ENCODE measurements at regions not wholly inside any gene's neighbourhood (a gene's known extent, or its start where the extent isn't known, plus 50 kb on each side); places are given as distances from the start of the nearest gene placed in this dataset.
"Not testable (repeated sequence)": the region's sequence is repeated elsewhere in the genome, so short reads cannot be mapped to it uniquely, and the experiment has no call there.

DNA sequence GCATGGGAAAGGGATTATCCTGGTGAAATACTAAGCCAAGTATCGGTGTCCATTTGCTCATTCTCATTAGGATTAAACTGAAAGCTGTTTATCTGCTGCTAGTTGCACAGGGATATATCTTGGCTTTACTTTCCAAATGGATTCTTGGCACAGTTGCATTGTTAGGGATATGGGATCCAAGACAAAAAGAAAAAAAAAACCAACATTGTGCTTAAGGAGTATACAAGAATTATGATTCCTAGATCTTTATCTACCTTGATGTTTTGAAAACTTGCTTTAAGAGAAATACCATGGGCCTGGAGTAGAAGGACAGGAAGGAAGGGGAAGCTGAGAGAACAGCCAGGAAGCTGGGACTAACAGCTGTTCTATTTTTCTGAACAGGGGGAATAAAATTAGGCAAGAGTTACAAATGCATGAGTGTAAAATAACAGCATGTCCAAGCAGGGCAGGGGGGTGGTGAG lies 107.6 kb downstream of the ATXN3L start:
- no peaks in the 10 kb centered on the region for H3K36me3 ChIP-seq
- no peaks in the 10 kb centered on the region for H3K27me3 ChIP-seq (replicated peaks)
- H3K27ac ChIP-seq: no peak overlapping the region
- H3K4me3 ChIP-seq: no peak overlapping the region
- no peaks in the 10 kb centered on the region for H3K4me1 ChIP-seq (replicated peaks)
- no peak for DNase-seq (ENCODE audit: low read depth in 1 of 2, low spot score in 2 of 2)
- no peaks in the 10 kb centered on the region for H3K9me3 ChIP-seq (replicated peaks)

DNA sequence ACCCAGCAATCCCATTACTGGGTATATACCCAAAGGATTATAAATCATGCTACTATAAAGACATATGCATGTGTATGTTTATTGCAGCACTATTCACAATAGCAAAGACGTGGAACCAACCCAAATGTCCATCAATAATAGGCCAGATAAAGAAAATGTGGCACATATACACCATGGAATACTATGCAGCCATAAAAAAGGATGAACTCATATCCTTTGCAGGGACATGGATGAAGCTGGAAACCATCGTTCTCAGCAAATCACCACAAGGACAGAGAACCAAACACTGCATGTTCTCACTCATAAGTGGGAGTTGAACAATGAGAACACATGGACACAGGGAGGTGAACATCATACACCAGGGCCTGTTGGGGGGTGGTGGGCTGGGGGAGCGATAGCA lies 109.7 kb downstream of the ATXN3L start:
- H3K4me3 ChIP-seq; H3K27ac ChIP-seq; H3K27me3 ChIP-seq (replicated peaks); H3K9me3 ChIP-seq (replicated peaks); H3K36me3 ChIP-seq; H3K4me1 ChIP-seq (replicated peaks); DNase-seq (ENCODE audit: low read depth in 1 of 2, low spot score in 2 of 2): not testable (repeated sequence)

DNA sequence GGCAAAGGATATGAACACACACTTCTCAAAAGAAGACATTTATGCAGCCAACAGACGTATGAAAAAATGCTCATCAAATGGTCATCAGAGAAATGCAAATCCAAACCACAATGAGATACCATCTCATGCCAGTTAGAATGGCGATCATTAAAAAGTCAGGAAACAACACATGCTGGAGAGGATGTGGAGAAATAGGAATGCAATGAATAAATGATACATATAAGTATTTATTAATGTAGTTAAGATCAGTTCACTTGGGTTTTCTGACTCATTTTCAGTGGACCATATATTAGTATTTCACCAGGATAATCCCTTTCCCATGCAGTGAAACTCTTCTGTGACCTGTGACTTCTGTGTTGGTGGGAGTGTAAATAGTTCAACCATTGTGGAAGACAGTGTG lies 110.1 kb downstream of the ATXN3L start:
- H3K27me3 ChIP-seq (replicated peaks); H3K4me1 ChIP-seq (replicated peaks); H3K4me3 ChIP-seq; H3K27ac ChIP-seq; H3K36me3 ChIP-seq; H3K9me3 ChIP-seq (replicated peaks); DNase-seq (ENCODE audit: low read depth in 1 of 2, low spot score in 2 of 2): not testable (repeated sequence)

DNA sequence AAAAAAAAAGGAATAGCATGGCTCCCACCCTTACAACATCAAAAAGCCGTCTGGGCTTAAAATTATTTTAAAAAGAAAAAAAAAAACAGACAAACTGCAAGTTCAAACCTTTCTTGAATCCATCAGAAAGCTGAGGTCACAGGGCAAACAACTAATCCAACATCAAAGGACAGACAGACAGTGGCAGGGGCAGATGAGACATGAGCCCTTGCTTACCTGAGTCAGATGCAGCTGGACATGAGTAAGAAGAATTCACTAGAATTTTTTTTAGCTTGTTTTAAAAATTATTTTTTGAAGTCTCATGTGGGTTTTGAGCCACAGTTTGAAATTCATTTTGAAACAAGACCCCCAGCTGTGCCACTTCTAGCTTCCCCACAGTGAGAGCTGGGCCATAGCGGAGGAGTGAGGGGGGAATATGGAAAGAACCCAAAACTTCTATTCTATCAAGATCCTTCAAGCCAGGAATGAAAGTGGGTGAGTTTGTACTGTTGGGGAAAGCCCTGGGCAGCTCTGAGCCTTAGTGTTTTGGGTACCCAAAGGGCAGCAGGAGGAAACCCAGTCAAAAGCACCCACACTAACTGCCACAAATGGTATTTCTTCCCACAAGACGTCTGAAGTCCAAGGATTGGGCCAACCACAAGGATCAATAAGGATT lies 111.4 kb downstream of the ATXN3L start:
- Histone ChIP-seq H3K9me3 (replicated peaks) (no peaks in the 10 kb centered on the region), H3K36me3 (no peaks in the 10 kb centered on the region), H3K27me3 (replicated peaks) (no peaks in the 10 kb centered on the region), H3K27ac (no peak overlapping the region), H3K4me3 (no peak overlapping the region), H3K4me1 (replicated peaks) (no peaks in the 10 kb centered on the region)
- DNase-seq (ENCODE audit: low read depth in 1 of 2, low spot score in 2 of 2): no peak

DNA sequence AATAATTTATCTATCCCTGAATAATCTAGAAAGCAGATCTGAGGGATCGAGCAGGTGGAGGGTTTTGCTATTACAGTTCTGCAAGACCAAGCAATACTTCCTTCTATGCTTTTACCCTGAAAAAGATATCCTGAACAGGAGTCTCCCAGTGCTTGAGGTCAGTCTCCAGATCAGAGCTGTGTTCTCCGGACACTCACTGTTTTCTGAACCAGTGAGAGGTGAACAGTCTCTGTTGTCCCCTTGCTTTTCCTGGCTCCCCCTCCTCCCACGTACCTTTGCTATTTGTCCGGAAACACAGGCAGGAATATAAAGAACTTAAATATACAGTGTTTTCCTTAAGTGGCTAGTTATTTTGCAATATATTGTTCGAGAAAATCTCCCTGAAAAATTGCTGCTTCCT lies 116.6 kb downstream of the ATXN3L start:
- no peaks in the 10 kb centered on the region for H3K4me1 ChIP-seq (replicated peaks)
- no peaks in the 10 kb centered on the region for H3K27me3 ChIP-seq (replicated peaks)
- H3K27ac ChIP-seq: no peak overlapping the region
- H3K4me3 ChIP-seq: no peak overlapping the region
- no peaks in the 10 kb centered on the region for H3K36me3 ChIP-seq
- no peak for DNase-seq (ENCODE audit: low read depth in 1 of 2, low spot score in 2 of 2)
- H3K9me3 ChIP-seq (replicated peaks): no peaks in the 10 kb centered on the region

DNA sequence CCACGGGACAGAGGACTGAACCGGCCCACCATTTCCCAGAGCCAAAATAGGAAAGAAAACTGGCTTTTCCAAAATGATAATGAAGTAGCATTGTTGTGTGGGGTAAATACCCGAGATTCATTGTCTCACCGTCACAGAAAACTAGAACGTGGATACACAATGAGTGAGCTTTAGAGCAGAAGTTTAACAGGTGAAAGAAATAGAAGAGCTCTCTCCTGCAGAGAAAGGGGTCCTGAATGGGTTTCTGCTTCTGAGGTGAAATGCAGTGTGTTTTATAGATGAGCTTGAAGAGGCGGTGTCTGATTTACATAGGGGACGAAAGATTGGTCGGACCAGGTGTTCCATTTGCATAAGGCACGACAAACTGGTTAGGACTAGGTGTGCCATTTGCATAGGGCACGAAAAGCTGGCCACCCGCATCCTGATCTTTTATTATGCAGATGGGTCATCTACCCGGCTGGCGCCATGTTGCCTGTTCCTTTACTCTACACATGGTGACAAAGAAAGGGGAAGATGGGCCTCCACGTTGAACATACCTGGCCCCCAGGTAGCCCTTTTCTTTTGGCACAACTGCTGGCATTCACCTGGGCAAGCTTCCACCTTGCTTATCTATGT lies 118.1 kb downstream of the ATXN3L start:
- no peak overlapping the region for H3K4me3 ChIP-seq
- no peaks in the 10 kb centered on the region for H3K27me3 ChIP-seq (replicated peaks)
- no peak for DNase-seq (ENCODE audit: low read depth in 1 of 2, low spot score in 2 of 2)
- no peaks in the 10 kb centered on the region for H3K4me1 ChIP-seq (replicated peaks)
- H3K36me3 ChIP-seq: no peaks in the 10 kb centered on the region
- no peak overlapping the region for H3K27ac ChIP-seq
- H3K9me3 ChIP-seq (replicated peaks): no peaks in the 10 kb centered on the region

DNA sequence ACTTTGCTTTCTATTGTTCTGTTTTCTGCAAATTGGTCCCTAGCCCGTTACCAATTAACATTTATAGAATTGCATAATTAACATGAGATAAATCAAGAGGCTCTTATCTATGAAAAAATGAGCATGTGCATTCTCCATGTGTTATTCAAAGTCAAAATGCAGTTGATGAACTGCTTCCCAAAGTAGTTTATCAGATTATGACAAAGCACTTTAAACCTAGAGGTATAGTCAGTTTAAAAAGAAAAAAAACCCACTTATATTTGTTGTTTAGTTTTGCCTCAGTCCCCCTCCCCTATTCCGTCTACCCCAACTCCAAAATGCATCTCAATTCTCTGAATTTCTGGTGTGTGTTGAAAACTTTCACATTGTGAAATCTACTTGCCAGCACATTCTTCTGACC lies 119.5 kb downstream of the ATXN3L start:
- H3K27me3 ChIP-seq (replicated peaks): no peaks in the 10 kb centered on the region
- no peaks in the 10 kb centered on the region for H3K9me3 ChIP-seq (replicated peaks)
- no peak overlapping the region for H3K4me3 ChIP-seq
- no peak for DNase-seq (ENCODE audit: low read depth in 1 of 2, low spot score in 2 of 2)
- H3K27ac ChIP-seq: no peak overlapping the region
- H3K36me3 ChIP-seq: no peaks in the 10 kb centered on the region
- H3K4me1 ChIP-seq (replicated peaks): no peaks in the 10 kb centered on the region

DNA sequence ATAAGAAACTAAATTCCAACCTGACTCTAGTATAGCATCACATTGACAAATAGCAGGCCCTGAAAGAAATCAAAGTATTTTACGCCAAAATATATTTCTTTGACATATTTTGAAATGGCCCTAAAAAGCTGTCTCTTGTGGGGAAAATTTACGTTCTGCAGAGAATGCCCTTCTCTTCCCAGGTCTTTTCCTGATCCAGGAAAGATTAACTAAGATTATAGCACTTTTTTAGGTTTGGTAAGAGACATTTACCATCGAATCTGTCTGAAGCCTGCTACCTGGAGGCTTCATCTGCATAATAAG lies 121.1 kb downstream of the ATXN3L start:
- no peaks in the 10 kb centered on the region for H3K9me3 ChIP-seq (replicated peaks)
- no peaks in the 10 kb centered on the region for H3K36me3 ChIP-seq
- H3K27ac ChIP-seq: no peak overlapping the region
- H3K27me3 ChIP-seq (replicated peaks): no peaks in the 10 kb centered on the region
- DNase-seq (ENCODE audit: low read depth in 1 of 2, low spot score in 2 of 2): no peak
- no peaks in the 10 kb centered on the region for H3K4me1 ChIP-seq (replicated peaks)
- no peak overlapping the region for H3K4me3 ChIP-seq

DNA sequence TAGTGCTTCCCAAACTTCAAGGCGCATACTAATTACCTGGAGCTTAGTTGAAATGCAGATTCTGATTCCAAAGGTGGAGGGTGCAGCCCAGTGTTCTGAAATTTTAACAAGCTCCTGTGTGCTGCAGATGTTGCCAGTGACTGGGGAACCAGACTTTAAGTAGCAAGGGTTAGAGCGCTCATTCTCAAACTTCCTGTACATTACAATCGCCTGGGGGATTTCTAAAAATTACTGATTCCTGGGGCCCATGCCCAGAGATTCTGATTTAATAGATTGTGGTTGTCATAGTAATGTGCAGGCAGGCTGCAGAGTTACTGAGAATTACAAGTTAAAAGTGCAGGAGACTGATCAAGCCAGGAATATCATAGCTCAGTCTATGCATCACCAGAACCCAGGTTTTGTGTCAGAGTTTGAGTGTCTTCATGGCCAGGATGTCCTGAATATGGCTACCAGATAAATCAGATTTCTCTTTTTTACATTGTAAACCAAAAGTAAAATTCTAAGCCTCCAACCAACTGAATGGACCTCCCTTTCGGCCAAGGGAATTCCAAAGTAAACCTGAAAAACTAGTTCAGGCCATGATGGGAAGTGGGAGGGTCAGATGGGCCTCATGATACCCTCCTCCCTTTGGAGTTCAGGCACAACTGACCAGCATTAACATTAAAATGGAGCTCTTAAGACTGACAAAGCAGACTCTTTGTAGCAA lies 121.6 kb downstream of the ATXN3L start:
- no peaks in the 10 kb centered on the region for H3K4me1 ChIP-seq (replicated peaks)
- DNase-seq (ENCODE audit: low read depth in 1 of 2, low spot score in 2 of 2): no peak
- no peaks in the 10 kb centered on the region for H3K9me3 ChIP-seq (replicated peaks)
- no peak overlapping the region for H3K4me3 ChIP-seq
- H3K36me3 ChIP-seq: no peaks in the 10 kb centered on the region
- H3K27me3 ChIP-seq (replicated peaks): no peaks in the 10 kb centered on the region
- no peak overlapping the region for H3K27ac ChIP-seq

DNA sequence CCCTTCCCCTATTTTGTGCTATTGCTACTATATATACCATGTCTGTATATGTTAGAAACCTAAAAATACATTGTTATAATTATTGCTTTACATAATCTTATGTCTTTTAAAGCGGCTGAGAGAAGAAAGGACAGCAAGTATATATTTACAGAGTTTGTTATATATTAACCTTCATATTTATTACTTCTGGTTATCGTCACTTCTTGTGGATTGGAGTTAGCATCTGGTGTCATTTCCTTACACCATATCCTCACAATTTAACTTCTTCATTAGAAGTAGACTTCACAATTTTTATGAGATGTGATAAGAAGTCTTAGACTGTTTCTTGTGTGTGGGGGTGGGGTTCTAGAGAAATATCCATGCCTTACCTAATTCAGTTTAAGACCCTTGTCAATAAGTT lies 123.1 kb downstream of the ATXN3L start:
- H3K27ac ChIP-seq: no peak overlapping the region
- H3K27me3 ChIP-seq (replicated peaks): no peaks in the 10 kb centered on the region
- H3K9me3 ChIP-seq (replicated peaks): no peaks in the 10 kb centered on the region
- no peaks in the 10 kb centered on the region for H3K36me3 ChIP-seq
- no peaks in the 10 kb centered on the region for H3K4me1 ChIP-seq (replicated peaks)
- H3K4me3 ChIP-seq: no peak overlapping the region
- no peak for DNase-seq (ENCODE audit: low read depth in 1 of 2, low spot score in 2 of 2)

DNA sequence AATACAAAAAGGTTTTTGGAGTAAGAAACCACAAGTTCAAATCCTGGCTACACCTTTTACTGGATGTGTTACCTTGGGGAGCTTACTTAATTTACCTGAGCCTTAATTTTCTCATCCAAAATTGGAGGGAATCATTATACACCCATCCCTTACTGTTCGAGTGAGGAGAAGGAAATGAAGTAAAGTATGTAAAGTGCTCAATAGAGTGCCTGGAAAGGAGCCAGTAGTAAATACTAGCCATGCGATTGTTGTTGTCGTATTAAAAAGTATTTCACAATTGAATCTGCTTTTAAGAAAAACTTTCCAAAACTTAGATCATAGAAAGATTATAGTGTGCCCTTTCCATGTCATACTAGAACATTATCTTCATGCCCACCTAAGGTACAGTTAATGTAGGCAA lies 124.5 kb downstream of the ATXN3L start:
- DNase-seq (ENCODE audit: low read depth in 1 of 2, low spot score in 2 of 2): no peak
- Histone ChIP-seq H3K27ac (no peak overlapping the region), H3K4me1 (replicated peaks) (no peaks in the 10 kb centered on the region), H3K27me3 (replicated peaks) (no peaks in the 10 kb centered on the region), H3K36me3 (no peaks in the 10 kb centered on the region), H3K4me3 (no peak overlapping the region), H3K9me3 (replicated peaks) (no peaks in the 10 kb centered on the region)

DNA sequence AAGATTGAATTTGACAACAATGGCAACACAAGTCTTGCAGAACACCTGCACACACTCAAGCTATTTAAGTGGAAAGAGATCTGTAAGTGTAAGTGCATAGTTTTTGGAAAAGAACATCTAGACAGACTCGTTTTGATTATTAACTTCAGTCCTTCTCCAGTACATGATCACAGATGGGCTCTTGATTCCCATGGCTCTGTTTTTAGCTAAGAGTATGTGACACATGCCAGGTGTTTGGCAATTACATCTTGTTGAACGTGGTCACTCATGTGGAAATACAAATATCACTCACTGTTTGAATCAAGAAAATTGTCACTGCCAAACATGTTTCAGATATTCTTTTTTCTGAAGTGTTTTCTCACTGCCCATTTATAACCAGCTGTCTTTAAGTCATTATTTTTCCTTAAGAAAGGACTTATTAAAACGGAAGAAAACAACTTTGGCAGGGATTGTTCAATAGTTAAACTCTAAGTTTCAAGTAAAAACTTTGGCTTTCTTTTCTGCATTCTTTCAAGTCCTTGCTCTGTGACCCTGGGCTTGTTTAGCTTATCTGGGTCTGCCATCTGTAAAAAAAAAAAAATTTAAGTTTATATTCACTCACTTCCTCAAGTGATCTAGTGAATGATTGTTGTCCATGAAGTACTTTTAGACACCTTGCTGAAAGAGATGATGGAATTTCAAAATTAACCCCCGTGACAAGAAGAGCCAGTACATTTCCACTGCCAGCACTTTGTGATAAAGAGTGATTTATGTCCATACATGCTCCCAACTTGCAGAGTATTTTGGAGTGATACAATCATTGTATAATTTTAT lies 125.4 kb downstream of the ATXN3L start:
- no peak overlapping the region for H3K4me3 ChIP-seq
- no peak for DNase-seq (ENCODE audit: low read depth in 1 of 2, low spot score in 2 of 2)
- no peaks in the 10 kb centered on the region for H3K9me3 ChIP-seq (replicated peaks)
- no peaks in the 10 kb centered on the region for H3K4me1 ChIP-seq (replicated peaks)
- no peak overlapping the region for H3K27ac ChIP-seq
- no peaks in the 10 kb centered on the region for H3K27me3 ChIP-seq (replicated peaks)
- no peaks in the 10 kb centered on the region for H3K36me3 ChIP-seq

DNA sequence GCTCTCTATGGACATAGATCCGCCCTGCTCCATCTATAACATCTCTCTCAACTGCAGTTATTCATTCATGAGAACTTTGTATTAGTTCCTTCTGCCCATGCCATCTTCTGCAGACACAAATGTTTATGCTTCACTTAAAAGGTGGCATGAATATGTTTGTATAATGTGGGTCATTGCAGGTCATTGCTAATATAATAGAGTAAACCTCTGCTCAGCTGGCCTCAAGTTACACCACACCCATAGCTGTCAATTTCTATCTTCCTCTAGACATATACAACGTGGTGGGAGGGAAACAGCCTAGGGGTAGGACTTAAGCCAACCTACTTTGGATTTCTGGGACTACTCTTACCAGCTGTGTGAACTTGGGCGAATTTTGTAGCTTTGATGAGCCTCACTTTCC lies 129.8 kb downstream of the ATXN3L start:
- Histone ChIP-seq H3K9me3 (replicated peaks) (no peaks in the 10 kb centered on the region), H3K36me3 (no peaks in the 10 kb centered on the region), H3K27ac (no peak overlapping the region), H3K4me3 (no peak overlapping the region), H3K4me1 (replicated peaks) (no peaks in the 10 kb centered on the region), H3K27me3 (replicated peaks) (no peaks in the 10 kb centered on the region)
- no peak for DNase-seq (ENCODE audit: low read depth in 1 of 2, low spot score in 2 of 2)

DNA sequence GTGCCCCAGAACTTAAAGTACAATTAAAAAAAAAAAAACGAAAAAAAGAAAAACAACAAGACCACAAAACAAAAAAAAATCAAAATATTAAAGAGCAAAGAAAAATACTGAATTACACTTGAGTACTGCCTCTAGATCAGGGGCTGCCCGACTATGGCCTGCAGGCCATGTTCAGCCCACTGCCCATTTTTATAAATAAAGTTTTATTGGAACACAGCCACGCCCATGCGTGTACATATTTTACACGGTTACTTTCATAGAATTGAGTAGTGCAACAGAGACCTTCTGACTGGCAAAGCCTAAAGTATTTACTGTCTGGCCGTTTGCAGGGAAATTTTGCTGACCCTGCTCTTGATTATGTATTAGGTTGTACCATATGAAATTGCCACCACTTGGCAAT lies 130.5 kb downstream of the ATXN3L start:
- Histone ChIP-seq H3K9me3 (replicated peaks) (no peaks in the 10 kb centered on the region), H3K4me3 (no peak overlapping the region), H3K27me3 (replicated peaks) (no peaks in the 10 kb centered on the region), H3K4me1 (replicated peaks) (no peaks in the 10 kb centered on the region), H3K36me3 (no peaks in the 10 kb centered on the region), H3K27ac (no peak overlapping the region)
- DNase-seq (ENCODE audit: low read depth in 1 of 2, low spot score in 2 of 2): no peak
